Astrocyte of the cerebellum (primary cell): ENCODE measurements at regions not wholly inside any gene's neighbourhood (a gene's known extent, or its start where the extent isn't known, plus 50 kb on each side); places are given as distances from the start of the nearest gene placed in this dataset.

Experiments
- DNase-seq: peaks from one replicate; pipeline ENCODE4 v3.0.0-alpha.2; 2011; ENCODE audit warnings: low read depth
- H3K4me3 ChIP-seq: 2 replicates; pipeline ENCODE4 v1.5.1; 2011; ENCODE audit warnings: mild to moderate bottlenecking, low read depth, low read length, moderate library complexity
- in situ Hi-C: cut with HindIII; loops from 2 replicates; pipeline ENCODE4 v1.10.0; 2017; ENCODE audit warnings: low sequenced_read_pairs
- TF ChIP-seq, protein P1 (sequence below): IDR thresholded peaks from 2 replicates; pipeline ENCODE4 v1.5.1; 2012; ENCODE audit warnings: low read length, low read depth, moderate library complexity, mild to moderate bottlenecking; ENCODE audit errors: missing control alignments

DNA sequence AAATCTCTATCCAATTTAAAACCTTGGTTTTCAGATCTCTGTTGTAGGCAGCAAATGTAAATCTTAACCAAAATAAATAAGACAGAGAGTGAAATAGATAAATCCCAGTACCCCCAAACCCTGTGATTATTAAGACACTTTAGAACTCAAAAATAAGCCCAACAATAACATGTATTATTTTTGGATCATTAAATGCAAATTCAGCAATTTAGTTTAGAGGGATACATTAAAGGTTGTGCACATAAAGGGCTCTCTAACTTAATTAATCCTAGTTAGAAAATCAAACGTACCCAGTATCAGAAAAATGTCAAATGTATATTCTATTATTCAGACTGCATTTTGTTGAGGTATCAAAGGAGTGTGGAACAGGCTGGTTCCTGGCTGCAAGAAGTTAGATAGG is 416.8 kb downstream of the SLC16A7 start:
- no peak overlapping the region for H3K4me3 ChIP-seq
- TF ChIP-seq, protein P1, sequence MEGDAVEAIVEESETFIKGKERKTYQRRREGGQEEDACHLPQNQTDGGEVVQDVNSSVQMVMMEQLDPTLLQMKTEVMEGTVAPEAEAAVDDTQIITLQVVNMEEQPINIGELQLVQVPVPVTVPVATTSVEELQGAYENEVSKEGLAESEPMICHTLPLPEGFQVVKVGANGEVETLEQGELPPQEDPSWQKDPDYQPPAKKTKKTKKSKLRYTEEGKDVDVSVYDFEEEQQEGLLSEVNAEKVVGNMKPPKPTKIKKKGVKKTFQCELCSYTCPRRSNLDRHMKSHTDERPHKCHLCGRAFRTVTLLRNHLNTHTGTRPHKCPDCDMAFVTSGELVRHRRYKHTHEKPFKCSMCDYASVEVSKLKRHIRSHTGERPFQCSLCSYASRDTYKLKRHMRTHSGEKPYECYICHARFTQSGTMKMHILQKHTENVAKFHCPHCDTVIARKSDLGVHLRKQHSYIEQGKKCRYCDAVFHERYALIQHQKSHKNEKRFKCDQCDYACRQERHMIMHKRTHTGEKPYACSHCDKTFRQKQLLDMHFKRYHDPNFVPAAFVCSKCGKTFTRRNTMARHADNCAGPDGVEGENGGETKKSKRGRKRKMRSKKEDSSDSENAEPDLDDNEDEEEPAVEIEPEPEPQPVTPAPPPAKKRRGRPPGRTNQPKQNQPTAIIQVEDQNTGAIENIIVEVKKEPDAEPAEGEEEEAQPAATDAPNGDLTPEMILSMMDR: no peak
- in situ Hi-C loops: no loop called here
- no peak for DNase-seq

DNA sequence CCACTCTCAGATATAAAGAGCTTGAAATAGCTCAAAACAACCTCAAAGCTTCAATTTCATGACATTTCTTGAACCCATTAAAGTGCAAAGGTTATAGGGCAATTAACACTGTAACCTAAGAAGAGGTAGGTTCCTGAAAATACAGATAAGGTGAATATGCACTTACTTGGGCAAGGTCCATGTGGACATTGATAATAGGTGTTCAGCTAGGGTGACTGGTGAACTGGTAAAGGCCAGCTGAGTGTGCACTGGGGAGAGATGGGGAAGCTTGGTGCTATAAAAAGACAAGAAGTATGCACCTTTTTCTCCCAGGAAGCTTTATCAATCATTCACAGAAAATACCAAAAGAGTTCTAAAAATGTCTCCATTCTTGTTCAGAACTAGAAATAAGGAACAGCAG is 418.6 kb downstream of the SLC16A7 start:
- no peak overlapping the region for H3K4me3 ChIP-seq
- in situ Hi-C loops: no loop called here
- no peak for DNase-seq
- TF ChIP-seq, protein P1: no peak

DNA sequence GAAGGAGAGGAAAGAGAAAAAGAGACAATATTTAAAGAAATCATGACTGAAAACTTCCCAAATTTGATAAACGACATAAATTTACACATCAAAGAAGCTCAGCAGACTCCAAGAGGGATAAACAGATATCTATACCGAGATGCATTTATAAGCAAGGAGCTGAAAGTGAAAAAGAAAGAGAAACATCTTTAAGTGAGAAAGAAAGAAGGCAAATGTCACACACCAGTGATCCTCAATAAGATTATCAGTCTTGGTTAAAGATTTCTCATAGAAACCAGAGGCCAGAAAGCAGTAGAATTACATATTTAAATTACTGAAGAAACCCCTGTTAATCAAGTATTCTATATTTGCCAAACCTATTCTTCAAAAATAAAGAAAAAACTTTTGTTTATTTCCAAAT is 424.2 kb downstream of the SLC16A7 start:
- TF ChIP-seq, protein P1: no peak
- no peak for DNase-seq
- no peak overlapping the region for H3K4me3 ChIP-seq
- in situ Hi-C loops: no loop called here

DNA sequence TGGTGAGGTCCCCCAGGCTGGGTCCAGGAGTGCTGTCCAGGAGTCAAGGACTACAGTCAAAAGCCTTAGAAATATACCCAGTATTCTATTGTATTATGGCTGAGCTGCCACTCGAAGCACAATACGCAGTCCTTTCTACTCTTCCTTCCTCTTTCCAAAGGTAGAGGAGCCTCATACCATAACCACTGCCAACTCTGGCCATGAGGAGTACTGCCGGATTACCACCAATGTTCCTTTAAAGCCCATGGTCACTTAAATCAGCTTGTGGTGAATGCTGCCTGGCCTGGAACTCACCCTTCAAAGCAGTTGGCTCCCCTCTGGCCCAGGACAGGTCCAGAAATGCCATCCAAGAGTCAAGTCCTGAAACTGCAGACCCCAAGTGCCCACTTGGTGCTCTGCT is 425.4 kb downstream of the SLC16A7 start:
- no peak overlapping the region for H3K4me3 ChIP-seq
- TF ChIP-seq, protein P1: no peak
- in situ Hi-C loops: no loop called here
- DNase-seq: no peak

DNA sequence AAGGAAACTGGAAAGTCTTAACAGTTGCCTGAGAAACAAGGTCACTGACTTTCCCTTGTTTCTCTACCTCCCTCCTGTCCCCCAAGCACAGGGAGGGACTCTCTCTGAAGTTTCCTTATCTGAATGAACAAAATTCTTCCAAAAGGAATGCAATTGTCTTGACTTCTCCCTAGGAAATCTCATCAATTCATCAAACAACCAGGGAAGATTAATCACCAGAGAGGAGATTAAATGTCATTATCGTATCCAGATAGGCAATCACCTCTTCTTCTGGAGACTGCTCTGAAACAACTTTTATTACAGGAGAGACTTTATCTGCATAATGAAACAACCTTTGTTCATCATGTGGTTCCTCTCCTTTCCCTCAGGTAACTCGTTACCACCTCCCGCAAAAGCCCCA is 431.4 kb downstream of the SLC16A7 start:
- no peak overlapping the region for H3K4me3 ChIP-seq
- DNase-seq: no peak
- in situ Hi-C loops: no loop called here
- TF ChIP-seq, protein P1: no peak

DNA sequence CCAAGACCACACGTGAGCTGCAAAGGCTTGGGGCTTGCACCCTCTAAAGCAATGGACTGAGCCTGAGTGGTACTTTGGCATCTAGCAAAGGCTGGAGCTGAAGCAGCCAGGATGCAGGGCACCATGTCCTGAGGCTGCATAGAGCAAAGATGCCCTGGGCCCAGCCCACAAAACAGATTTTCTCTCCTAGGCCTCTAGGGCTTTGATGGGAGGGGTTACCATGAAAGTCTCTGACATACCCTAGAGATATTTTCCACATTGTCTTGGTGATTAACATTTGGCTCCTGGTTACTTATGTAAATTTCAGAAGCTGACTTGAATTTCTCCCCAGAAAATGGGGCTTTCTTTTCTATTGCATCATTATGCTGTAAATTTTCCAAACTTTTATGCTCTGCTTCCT is 438.3 kb downstream of the SLC16A7 start:
- in situ Hi-C loops: no loop called here
- TF ChIP-seq, protein P1: no peak
- DNase-seq: no peak
- no peak overlapping the region for H3K4me3 ChIP-seq

DNA sequence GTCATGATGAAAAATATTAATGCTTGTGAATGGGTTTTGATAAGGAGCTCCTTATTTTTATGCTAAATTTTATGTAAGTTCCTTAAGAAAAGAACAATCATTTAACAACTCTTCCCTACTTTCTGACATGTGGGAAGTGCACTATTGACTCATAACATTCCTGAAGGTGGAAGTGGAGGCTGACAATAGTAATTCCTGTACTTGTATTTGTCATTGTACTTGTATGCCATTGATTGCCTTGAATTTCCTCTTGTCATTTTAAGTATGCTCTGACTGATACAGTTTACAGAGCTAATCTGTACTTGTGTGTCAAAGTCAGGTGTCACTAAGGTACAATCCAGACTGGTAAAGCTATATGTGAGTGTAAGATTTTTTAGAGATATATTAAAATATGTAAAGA is 440.0 kb downstream of the SLC16A7 start:
- TF ChIP-seq, protein P1: no peak

More for the DNA sequence above, 440.0 kb downstream of the SLC16A7 start:
- in situ Hi-C loops: no loop called here
- no peak overlapping the region for H3K4me3 ChIP-seq
- no peak for DNase-seq
